Neuronal stem cell (in vitro differentiated cells): ENCODE measurements at regions not wholly inside any gene's neighbourhood (a gene's known extent, or its start where the extent isn't known, plus 50 kb on each side); places are given as distances from the start of the nearest gene placed in this dataset.

Experiments used
- DNase-seq: peaks from one replicate; pipeline ENCODE4 v3.0.0-alpha.2; 2013; ENCODE audit warnings: low spot score
- H2AFZ ChIP-seq: one replicate; pipeline ENCODE4 v1.6.1; 2013; ENCODE audit warnings: mild to moderate bottlenecking, low read length, inconsistent platforms
- H2AK5ac ChIP-seq: 2 replicates; pipeline ENCODE4 v1.6.1; 2013; ENCODE audit warnings: low read depth, mild to moderate bottlenecking, inconsistent platforms, low read length, moderate library complexity, mixed read lengths
- H2BK120ac ChIP-seq: 2 replicates; pipeline ENCODE4 v1.6.1; 2013; ENCODE audit warnings: low read depth, mild to moderate bottlenecking, inconsistent platforms, low read length, moderate library complexity, mixed read lengths
- H2BK12ac ChIP-seq: one replicate; pipeline ENCODE4 v1.6.1; 2013; ENCODE audit warnings: low read length, inconsistent platforms
- H2BK15ac ChIP-seq: 2 replicates; pipeline ENCODE4 v1.6.1; 2013; ENCODE audit warnings: mild to moderate bottlenecking, low read length, inconsistent platforms, mixed read lengths
- H2BK5ac ChIP-seq: one replicate; pipeline ENCODE4 v1.6.1; 2013; ENCODE audit warnings: inconsistent platforms, mild to moderate bottlenecking, low read length, moderate library complexity
- H3K14ac ChIP-seq: one replicate; pipeline ENCODE4 v1.6.1; 2013; ENCODE audit warnings: low read length, inconsistent platforms
- H3K18ac ChIP-seq: 2 replicates; pipeline ENCODE4 v1.6.1; 2013; ENCODE audit warnings: low read length, inconsistent platforms
- H3K23ac ChIP-seq: 2 replicates; pipeline ENCODE4 v1.6.1; 2013; ENCODE audit warnings: low read depth, mild to moderate bottlenecking, mixed read lengths, low read length, inconsistent platforms; ENCODE audit not compliant: poor library complexity
- H3K27ac ChIP-seq: replicated peaks from 3 replicates; pipeline ENCODE4 v1.5.1; 2013; ENCODE audit warnings: low read length, inconsistent platforms
- H3K27me3 ChIP-seq, 3 experiments: 2 replicates each; pipeline ENCODE4 v1.6.1; 2013; ENCODE audit warnings: low read length in 3 of 3, mild to moderate bottlenecking in 2 of 3, inconsistent platforms in 1 of 3, low read depth in 1 of 3, mixed read lengths in 1 of 3, moderate library complexity in 1 of 3; ENCODE audit not compliant: control insufficient read depth in 3 of 3, insufficient read depth in 3 of 3
- H3K36me3 ChIP-seq, 2 donors: replicated peaks in 1 of 2; 2 replicates each; pipeline ENCODE4 v1.6.1; 2013; ENCODE audit warnings: low read length in 2 of 2; ENCODE audit not compliant: control insufficient read depth in 2 of 2, insufficient read depth in 2 of 2
- H3K4ac ChIP-seq: 2 replicates; pipeline ENCODE4 v1.6.1; 2013; ENCODE audit warnings: inconsistent platforms, mild to moderate bottlenecking, low read length, moderate library complexity
- H3K4me1 ChIP-seq, 2 donors: 1 replicate in 1 of 2; 2 replicates in 1 of 2; pipeline ENCODE4 v1.6.1; 2013; ENCODE audit warnings: low read length in 2 of 2, low read depth in 1 of 2; ENCODE audit not compliant: control insufficient read depth in 2 of 2, insufficient read depth in 1 of 2
- H3K4me2 ChIP-seq: one replicate; pipeline ENCODE4 v1.6.1; 2013; ENCODE audit warnings: mild to moderate bottlenecking, low read length, inconsistent platforms; ENCODE audit not compliant: insufficient read depth, poor library complexity, severe bottlenecking
- H3K4me3 ChIP-seq, 2 donors: 2 replicates each; pipeline ENCODE4 v1.5.1; 2013; ENCODE audit warnings: low read length in 2 of 2, mild to moderate bottlenecking in 2 of 2, inconsistent platforms in 1 of 2, moderate library complexity in 1 of 2
- H3K79me1 ChIP-seq: one replicate; pipeline ENCODE4 v1.6.1; 2013; ENCODE audit warnings: low read depth, mild to moderate bottlenecking, inconsistent platforms, low read length, moderate library complexity
- H3K9ac ChIP-seq: one replicate; pipeline ENCODE4 v1.6.1; 2013; ENCODE audit warnings: mild to moderate bottlenecking, low read depth, low read length, inconsistent platforms; ENCODE audit not compliant: poor library complexity
- H3K9me3 ChIP-seq, 2 donors: replicated peaks in 1 of 2; 2 replicates each; pipeline versions ENCODE3 to v1.6.1; 2013; ENCODE audit warnings: low read length in 2 of 2, mild to moderate bottlenecking in 2 of 2, inconsistent platforms in 1 of 2, low read depth in 1 of 2, mixed read lengths in 1 of 2, moderate library complexity in 1 of 2; ENCODE audit not compliant: control insufficient read depth in 2 of 2, insufficient read depth in 1 of 2
- H4K8ac ChIP-seq: one replicate; pipeline ENCODE4 v1.6.1; 2013; ENCODE audit warnings: low read depth, mild to moderate bottlenecking, inconsistent platforms, low read length, moderate library complexity
- H4K91ac ChIP-seq: one replicate; pipeline ENCODE4 v1.6.1; 2013; ENCODE audit warnings: low read length, low read depth, mild to moderate bottlenecking, inconsistent platforms; ENCODE audit not compliant: poor library complexity
- WGBS, 2 donors: extraction: QIAGEN DNeasy Blood & Tissue Kit; methylation state at CpG; one replicate each; pipeline ENCODE4 v1.1.7; 2013; ENCODE audit warnings: missing lambda C conversion rate in 2 of 2, mixed read lengths in 1 of 2; ENCODE audit not compliant: insufficient read length in 2 of 2, insufficient replicate concordance in 1 of 2; ENCODE audit errors: extremely low coverage in 2 of 2; 5-methylcytosine and 5-hydroxymethylcytosine counted together

DNA sequence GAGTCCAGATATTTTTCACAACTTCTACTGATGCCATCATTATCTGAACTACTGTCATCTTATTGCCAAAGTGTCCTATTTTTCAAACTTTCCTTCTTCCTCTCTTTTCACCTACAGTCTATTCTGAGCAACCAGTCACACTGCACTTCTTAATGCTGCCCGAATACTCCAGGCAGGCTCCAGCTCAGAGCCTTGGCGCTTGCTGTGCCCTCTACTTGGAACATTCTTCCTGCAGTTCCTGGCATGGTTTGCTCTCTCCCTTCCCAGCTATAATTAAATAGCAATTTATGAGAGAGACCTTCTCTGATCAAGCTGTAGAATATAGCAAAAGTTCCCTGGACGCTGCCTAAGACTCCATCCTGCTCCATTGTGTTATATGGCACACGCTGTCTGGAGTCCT, 831.6 kb downstream of the QKI start:
- no peak for DNase-seq
- Histone ChIP-seq H3K4me3 (no peak overlapping the region), H4K91ac (no peak overlapping the region), H3K79me1 (no peaks in the 10 kb centered on the region), H3K9ac (no peak overlapping the region), H2BK5ac (no peak overlapping the region), H2BK12ac (no peak overlapping the region), H3K4ac (no peak overlapping the region), H3K18ac (no peak overlapping the region), H2BK15ac (no peak overlapping the region), H2BK120ac (no peak overlapping the region), H3K14ac (no peak overlapping the region), H3K9me3 (no peaks in the 10 kb centered on the region), H3K27me3 (no peaks in the 10 kb centered on the region), H2AFZ (no peak overlapping the region), H3K4me1 (peaks cover 8 to 9% of the 10 kb centered on the region in 2 donors), H3K36me3 (no peaks in the 10 kb centered on the region), H3K27ac (no peak overlapping the region), H4K8ac (no peak overlapping the region), H3K23ac (no peak overlapping the region), H3K4me2 (no peak overlapping the region), H2AK5ac (no peak overlapping the region)
- no CpG with 5 or more reads among the region's 4 CpGs for WGBS, 2 donors

DNA sequence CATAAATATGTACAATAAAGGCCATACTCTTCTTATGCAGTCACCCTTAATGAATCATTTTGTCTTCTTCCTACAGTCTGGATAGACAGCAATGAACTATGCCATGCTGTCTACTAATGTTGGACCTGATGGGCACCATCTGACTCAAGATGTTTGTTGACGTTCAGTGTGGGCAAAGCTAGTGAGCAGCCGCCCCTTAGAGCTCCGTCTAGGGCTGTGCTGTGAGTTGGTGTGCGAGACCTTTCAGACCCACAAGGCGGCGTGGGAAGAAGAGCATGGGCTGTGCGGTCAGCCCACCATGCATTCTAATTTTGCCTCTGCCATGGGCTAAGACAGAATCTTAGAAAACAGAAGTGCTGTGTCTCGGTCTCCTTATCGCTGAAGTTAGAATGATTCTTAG, 829.4 kb downstream of the QKI start:
- no peaks in the 10 kb centered on the region for H3K36me3 ChIP-seq
- H3K9me3 ChIP-seq, result no peaks in the 10 kb centered on the region
- H2BK120ac ChIP-seq, result no peak overlapping the region
- no peaks in the 10 kb centered on the region for H3K79me1 ChIP-seq
- no peak overlapping the region for H3K4me3 ChIP-seq
- no peak overlapping the region for H3K18ac ChIP-seq
- no peaks in the 10 kb centered on the region for H3K27me3 ChIP-seq
- H2AFZ ChIP-seq, result no peak overlapping the region
- H3K27ac ChIP-seq, result no peak overlapping the region
- H2BK15ac ChIP-seq, result no peak overlapping the region
- no peak overlapping the region for H4K91ac ChIP-seq
- H3K23ac ChIP-seq, result no peak overlapping the region
- no peak overlapping the region for H3K9ac ChIP-seq
- H3K14ac ChIP-seq, result no peak overlapping the region
- no peak overlapping the region for H2AK5ac ChIP-seq
- peaks cover 8 to 9% of the 10 kb centered on the region in 2 donors for H3K4me1 ChIP-seq
- WGBS, 2 donors, result no CpG with 5 or more reads among the region's 9 CpGs
- H4K8ac ChIP-seq, result no peak overlapping the region
- no peak overlapping the region for H2BK12ac ChIP-seq
- no peak overlapping the region for H2BK5ac ChIP-seq
- H3K4me2 ChIP-seq, result no peak overlapping the region
- no peak overlapping the region for H3K4ac ChIP-seq
- no peak for DNase-seq

DNA sequence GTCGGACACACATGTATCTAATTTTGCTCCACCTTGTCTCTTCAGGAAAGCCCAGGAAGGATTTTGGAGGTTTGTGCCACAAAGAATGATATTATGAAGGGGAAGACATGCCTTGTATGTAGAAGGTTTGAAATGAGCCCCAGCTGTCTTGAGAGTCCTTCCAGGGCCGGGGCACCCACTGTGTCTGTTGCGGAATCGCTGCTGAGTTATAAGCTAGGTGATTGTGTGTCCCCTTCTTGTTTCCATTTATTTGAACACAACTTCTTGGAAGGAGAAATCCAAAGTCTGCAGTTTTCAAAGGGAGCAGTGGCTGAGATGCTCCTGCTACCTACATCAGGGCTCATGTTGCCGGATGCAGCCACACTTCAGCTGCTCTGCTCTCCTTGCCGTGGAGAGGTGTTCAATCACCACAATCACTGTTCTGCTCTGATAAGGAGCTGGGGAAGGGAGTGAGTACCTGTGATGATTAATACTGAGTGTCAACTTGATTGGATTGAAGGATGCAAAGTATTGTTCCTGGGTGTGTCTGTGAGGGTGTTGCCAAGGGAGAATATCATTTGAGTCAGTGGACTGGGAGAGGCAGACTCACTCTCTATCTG, 828.6 kb downstream of the QKI start:
- no peak overlapping the region for H3K27ac ChIP-seq
- H4K91ac ChIP-seq, result no peak overlapping the region
- peaks cover 3 to 9% of the 10 kb centered on the region in 2 donors for H3K4me1 ChIP-seq
- no peak overlapping the region for H3K4me3 ChIP-seq
- H2BK12ac ChIP-seq, result no peak overlapping the region
- no peak overlapping the region for H3K23ac ChIP-seq
- no peak overlapping the region for H4K8ac ChIP-seq
- no CpG with 5 or more reads among the region's 6 CpGs for WGBS, 2 donors
- no peak overlapping the region for H3K4me2 ChIP-seq
- no peak overlapping the region for H3K14ac ChIP-seq
- DNase-seq, result no peak
- no peak overlapping the region for H3K18ac ChIP-seq
- no peaks in the 10 kb centered on the region for H3K79me1 ChIP-seq
- no peak overlapping the region for H3K4ac ChIP-seq
- H3K36me3 ChIP-seq, result no peaks in the 10 kb centered on the region
- no peak overlapping the region for H2AK5ac ChIP-seq
- H2BK5ac ChIP-seq, result no peak overlapping the region
- no peaks in the 10 kb centered on the region for H3K27me3 ChIP-seq
- no peak overlapping the region for H2AFZ ChIP-seq
- H3K9me3 ChIP-seq, result no peaks in the 10 kb centered on the region
- no peak overlapping the region for H3K9ac ChIP-seq
- H2BK120ac ChIP-seq, result no peak overlapping the region
- H2BK15ac ChIP-seq, result no peak overlapping the region

DNA sequence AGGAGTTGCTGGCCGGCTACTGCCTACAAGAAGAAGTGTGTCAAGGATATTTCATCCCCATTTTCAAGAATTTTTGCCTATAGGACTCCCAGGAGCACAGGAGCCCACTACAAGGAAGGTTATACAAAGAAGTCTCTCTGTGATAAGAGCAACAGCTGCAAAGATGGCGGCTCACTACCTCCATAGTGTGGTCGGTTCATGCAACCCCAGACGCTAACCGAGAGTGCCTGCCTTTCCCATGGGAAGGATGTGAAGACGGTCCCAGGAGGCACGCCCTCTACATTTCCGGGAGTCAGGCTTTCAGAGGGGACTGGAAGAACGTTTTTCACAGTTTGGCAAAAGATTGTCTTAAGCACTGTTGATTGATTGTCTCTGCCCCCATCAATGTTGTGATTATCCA, 816.3 kb downstream of the QKI start:
- Histone ChIP-seq H2AFZ (no peak overlapping the region), H3K14ac (no peak overlapping the region), H3K23ac (no peak overlapping the region), H2BK5ac (no peak overlapping the region), H3K36me3 (no peaks in the 10 kb centered on the region), H3K79me1 (no peaks in the 10 kb centered on the region), H3K9ac (no peak overlapping the region), H4K91ac (no peak overlapping the region), H2BK15ac (no peak overlapping the region), H2AK5ac (no peak overlapping the region), H2BK120ac (no peak overlapping the region), H3K4me1 (peaks cover 2 to 4% of the 10 kb centered on the region in 2 donors), H3K27ac (no peak overlapping the region), H3K9me3 (peaks cover 0 to 6% of the 10 kb centered on the region in 2 donors), H3K4me3 (no peak overlapping the region), H4K8ac (no peak overlapping the region), H3K4me2 (no peak overlapping the region), H3K18ac (no peak overlapping the region), H2BK12ac (no peak overlapping the region), H3K4ac (no peak overlapping the region), H3K27me3 (no peaks in the 10 kb centered on the region)
- WGBS, 2 donors, result no CpG with 5 or more reads among the region's 9 CpGs
- no peak for DNase-seq
